DMS153 treated with DMSO at 0.1 percent for 48 hours (cell line): ENCODE measurements at regions not wholly inside any gene's neighbourhood (a gene's known extent, or its start where the extent isn't known, plus 50 kb on each side); places are given as distances from the start of the nearest gene placed in this dataset.

Source experiments
- DNase-seq: peaks from one replicate; lab custom pipeline; 2025; ENCODE audit not compliant: unreplicated experiment; lab: John Stamatoyannopoulos, UW

- DNase-seq: no peak
Measured at GRCh38 chr15:31551323-31551722, 224.7 kb downstream of the KLF13 start.

- no peak for DNase-seq
Measured at GRCh38 chr15:31552482-31553099, 226.0 kb downstream of the KLF13 start.

DNA sequence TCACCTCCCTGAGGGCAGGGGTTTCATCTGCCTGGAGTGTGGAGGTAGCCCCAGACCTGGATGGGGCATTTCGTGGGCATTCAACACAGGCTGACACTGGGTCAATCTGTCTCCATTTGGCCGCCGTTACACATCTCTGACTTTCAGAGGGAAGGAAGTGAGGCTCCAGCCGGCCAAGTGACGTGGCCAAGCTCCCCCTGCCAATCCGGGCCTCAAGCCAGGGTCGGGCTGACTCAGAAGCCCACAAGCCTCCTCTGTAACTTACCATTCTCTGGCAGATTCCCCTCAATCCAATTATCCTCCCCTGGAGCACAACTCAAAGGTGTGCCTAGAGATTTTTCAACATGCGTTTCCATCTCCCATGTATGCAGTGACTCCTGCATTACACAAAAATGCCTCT lies 227.6 kb downstream of the KLF13 start:
- no peak for DNase-seq

GRCh38 chr15:31555022-31555421 lies 228.4 kb downstream of the KLF13 start:
- DNase-seq: no peak

GRCh38 chr15:31556494-31557150 lies 230.0 kb downstream of the KLF13 start:
- no peak for DNase-seq

- no peak for DNase-seq
Measured at GRCh38 chr15:31557899-31558298, 231.3 kb downstream of the KLF13 start.

GRCh38 chr15:31558840-31559239 lies 232.2 kb downstream of the KLF13 start:
- no peak for DNase-seq

- DNase-seq: no peak
Measured at GRCh38 chr15:31559786-31560185, 233.2 kb downstream of the KLF13 start.

DNA sequence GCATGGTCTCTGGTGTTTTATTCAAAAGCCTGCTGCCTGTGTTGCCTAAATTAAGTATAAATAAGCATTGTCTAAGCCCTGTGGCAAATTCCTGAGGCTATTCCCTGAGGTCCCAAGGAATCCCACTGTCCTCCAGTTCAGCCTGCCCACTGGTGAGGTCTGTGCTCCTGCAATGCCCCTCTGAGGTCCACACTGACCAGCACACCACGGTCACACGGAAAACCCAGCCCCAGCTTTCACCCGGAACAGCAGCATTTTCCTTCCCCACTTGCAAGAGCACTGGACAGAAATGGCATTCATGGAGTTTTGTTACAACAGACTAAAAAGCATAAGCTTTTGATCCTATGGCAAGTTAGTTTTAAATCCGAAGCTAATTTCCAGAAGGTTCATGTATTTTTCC lies 234.0 kb downstream of the KLF13 start:
- no peak for DNase-seq

- DNase-seq: no peak
Measured at GRCh38 chr15:31561156-31561555, 234.5 kb downstream of the KLF13 start.

- DNase-seq: no peak
Measured at GRCh38 chr15:31563001-31563400, 236.4 kb downstream of the KLF13 start.

GRCh38 chr15:31563421-31563820 lies 236.8 kb downstream of the KLF13 start:
- no peak for DNase-seq

GRCh38 chr15:31567861-31568260 lies 241.2 kb downstream of the KLF13 start:
- no peak for DNase-seq

- DNase-seq: no peak
Measured at GRCh38 chr15:31569836-31570235, 243.2 kb downstream of the KLF13 start.

DNA sequence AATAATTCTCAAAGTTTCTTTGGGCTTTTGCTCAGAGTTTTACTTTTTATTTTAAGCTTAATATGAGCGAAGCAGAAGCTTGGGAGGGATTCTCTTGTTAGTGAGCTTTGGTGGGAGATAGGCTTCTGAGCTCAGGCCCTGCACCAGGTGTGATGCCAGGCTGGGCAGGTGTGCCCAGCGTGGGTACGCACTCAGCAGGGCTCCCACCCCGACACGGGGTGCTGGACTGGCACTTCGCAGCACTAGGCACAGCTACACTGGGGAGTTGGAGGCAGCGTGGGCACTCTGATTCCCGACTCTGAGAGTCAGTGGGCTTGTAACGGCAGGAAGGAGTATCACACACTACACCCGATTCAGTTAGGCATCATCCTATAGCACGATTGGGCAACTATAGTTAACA lies 244.0 kb downstream of the KLF13 start:
- DNase-seq: no peak

- DNase-seq: peak; percentile 0
Measured at GRCh38 chr15:31571676-31572075, 245.0 kb downstream of the KLF13 start.

- no peak for DNase-seq
Measured at GRCh38 chr15:31573759-31574158, 247.1 kb downstream of the KLF13 start.

- no peak for DNase-seq
Measured at GRCh38 chr15:31574766-31575165, 248.1 kb downstream of the KLF13 start.

DNA sequence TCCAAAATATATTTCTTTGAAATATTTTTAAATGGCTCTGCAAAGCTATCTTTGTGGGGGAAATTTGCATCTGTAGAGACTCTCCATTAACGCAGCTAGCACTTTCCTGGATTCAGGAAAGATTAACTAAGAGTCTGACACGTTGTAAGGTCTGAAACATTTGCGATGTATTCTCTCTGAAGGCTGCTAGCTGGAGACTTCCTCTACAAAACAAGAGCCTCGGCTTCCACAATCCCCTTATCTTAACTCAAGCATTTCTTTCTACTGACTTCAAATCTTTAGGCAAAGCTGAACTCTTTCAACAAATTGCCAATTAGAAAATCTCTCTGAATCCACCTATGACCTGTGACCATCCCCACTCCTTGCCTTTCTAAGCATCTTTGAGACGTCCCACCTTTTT lies 250.5 kb downstream of the KLF13 start:
- no peak for DNase-seq

DNA sequence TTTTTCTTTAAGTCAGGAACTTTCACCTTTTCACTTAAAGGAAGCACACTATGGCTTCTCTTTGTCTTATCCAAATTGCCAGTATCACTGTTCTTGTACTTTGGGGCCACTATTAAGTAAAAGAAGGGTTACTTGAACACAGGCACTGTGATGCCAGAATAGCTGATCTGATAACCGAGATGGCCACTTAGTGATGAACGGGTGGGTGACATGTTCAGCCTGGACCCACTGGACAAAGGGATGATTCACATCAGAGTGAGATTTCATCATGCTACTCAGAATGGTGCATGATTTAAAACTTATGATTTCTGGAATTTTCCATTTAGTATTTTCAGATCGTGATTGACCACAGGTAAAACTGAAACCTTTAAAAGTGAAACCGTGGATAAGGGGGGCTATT lies 252.6 kb downstream of the KLF13 start:
- no peak for DNase-seq

- no peak for DNase-seq
Measured at GRCh38 chr15:31579976-31580375, 253.3 kb downstream of the KLF13 start.

DNA sequence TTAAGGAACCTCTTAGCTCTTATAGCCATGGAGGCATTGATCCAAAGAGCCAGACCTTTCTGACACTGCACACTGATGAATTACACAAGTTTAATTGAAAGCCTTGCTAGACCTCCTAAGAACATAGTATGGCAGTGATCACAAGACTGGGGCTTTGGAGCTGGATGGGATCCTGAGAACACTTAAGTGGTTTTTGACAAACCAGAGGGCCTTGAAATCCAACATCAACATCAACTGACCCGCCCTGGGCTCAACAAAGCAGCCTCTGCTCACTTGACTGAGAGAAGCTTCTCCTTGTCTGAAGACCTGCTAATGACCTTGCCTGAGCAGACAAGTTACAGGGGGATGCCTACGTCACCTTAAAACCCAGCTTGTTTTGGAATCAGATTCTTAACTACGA lies 257.6 kb downstream of the KLF13 start:
- DNase-seq: no peak

DNA sequence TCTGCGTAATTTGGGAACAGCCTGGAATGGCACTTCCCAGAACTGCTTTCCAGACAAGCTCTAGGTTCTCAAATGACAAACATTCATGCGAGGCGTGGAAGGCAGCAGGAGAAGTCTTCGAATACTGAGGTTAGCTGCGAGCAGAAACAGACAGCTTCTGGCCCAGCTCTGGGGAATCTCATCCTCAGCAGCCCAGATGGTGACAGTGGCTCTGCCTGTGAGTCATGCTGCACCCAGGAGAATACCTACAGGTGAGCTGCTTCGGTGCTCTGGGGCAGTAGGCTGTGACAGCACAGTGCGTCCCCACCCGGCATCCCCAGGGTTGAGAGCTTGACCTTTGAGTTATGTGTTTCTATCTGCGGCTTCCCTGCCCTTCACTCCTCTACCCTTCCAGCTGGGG lies 258.6 kb downstream of the KLF13 start:
- DNase-seq: no peak
